ENCODE measurements at regions not wholly inside any gene's neighbourhood (a gene's known extent, or its start where the extent isn't known, plus 50 kb on each side); places are given as distances from the start of the nearest gene placed in this dataset.

GRCh38 chr15:39211108-39211979 is 369.5 kb upstream of the THBS1 start (continued):
- TF ChIP-seq, protein P1, sequence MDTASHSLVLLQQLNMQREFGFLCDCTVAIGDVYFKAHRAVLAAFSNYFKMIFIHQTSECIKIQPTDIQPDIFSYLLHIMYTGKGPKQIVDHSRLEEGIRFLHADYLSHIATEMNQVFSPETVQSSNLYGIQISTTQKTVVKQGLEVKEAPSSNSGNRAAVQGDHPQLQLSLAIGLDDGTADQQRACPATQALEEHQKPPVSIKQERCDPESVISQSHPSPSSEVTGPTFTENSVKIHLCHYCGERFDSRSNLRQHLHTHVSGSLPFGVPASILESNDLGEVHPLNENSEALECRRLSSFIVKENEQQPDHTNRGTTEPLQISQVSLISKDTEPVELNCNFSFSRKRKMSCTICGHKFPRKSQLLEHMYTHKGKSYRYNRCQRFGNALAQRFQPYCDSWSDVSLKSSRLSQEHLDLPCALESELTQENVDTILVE (CRISPR knock-in tag; IDR thresholded peaks at IDR 0.05) = peak; percentile 71; the same call in 1 of the 2 replicates
- TF ChIP-seq HOXD1 (CRISPR knock-in tag; IDR thresholded peaks at IDR 0.05) (peak; percentile 74; the same call in 1 of the 2 replicates), CREB1 (IDR thresholded peaks at IDR 0.05) (no peak), CREB1 (CRISPR knock-in tag; IDR thresholded peaks at IDR 0.05) (peak; percentile 68), ONECUT2 (CRISPR knock-in tag; IDR thresholded peaks at IDR 0.05) (peak; percentile 53; the same call in 1 of the 2 replicates), NR2C2 (CRISPR knock-in tag; IDR thresholded peaks at IDR 0.05; ENCODE audit: borderline replicate concordance) (peak; percentile 46; the same call in 1 of the 2 replicates), ZNF746 (CRISPR knock-in tag; IDR thresholded peaks at IDR 0.05) (no peak), ETV5 (CRISPR knock-in tag; IDR thresholded peaks at IDR 0.05; ENCODE audit: borderline replicate concordance) (peak; percentile 37; the same call in 1 of the 2 replicates), ELF4 (CRISPR knock-in tag; IDR thresholded peaks at IDR 0.05; ENCODE audit: borderline replicate concordance) (no peak), ZNF878 (CRISPR knock-in tag; IDR thresholded peaks at IDR 0.05) (peak; percentile 50; the same call in 1 of the 2 replicates), ZNF282 (IDR thresholded peaks at IDR 0.05; ENCODE audit: partially characterized antibody) (no peak), EP300 (IDR thresholded peaks at IDR 0.05; ENCODE audit: low read depth in 2 of 2, low read length in 2 of 2) (peak in 1 of 2 experiments; percentile 90; a peak in 2 of 4 replicates), EP300 (CRISPR knock-in tag; IDR thresholded peaks at IDR 0.05; ENCODE audit: borderline replicate concordance) (peak; percentile 88; the same call in 1 of the 2 replicates), ZNF550 (CRISPR knock-in tag; IDR thresholded peaks at IDR 0.05; ENCODE audit: borderline replicate concordance) (no peak), HOXA3 (CRISPR knock-in tag; IDR thresholded peaks at IDR 0.05) (peak; percentile 27; the same call in 1 of the 2 replicates), EEA1 (CRISPR knock-in tag; IDR thresholded peaks at IDR 0.05; ENCODE audit: borderline replicate concordance) (no peak), ZNF138 (CRISPR knock-in tag; IDR thresholded peaks at IDR 0.05; ENCODE audit: low read depth) (no peak)
- TF ChIP-seq, protein P2, sequence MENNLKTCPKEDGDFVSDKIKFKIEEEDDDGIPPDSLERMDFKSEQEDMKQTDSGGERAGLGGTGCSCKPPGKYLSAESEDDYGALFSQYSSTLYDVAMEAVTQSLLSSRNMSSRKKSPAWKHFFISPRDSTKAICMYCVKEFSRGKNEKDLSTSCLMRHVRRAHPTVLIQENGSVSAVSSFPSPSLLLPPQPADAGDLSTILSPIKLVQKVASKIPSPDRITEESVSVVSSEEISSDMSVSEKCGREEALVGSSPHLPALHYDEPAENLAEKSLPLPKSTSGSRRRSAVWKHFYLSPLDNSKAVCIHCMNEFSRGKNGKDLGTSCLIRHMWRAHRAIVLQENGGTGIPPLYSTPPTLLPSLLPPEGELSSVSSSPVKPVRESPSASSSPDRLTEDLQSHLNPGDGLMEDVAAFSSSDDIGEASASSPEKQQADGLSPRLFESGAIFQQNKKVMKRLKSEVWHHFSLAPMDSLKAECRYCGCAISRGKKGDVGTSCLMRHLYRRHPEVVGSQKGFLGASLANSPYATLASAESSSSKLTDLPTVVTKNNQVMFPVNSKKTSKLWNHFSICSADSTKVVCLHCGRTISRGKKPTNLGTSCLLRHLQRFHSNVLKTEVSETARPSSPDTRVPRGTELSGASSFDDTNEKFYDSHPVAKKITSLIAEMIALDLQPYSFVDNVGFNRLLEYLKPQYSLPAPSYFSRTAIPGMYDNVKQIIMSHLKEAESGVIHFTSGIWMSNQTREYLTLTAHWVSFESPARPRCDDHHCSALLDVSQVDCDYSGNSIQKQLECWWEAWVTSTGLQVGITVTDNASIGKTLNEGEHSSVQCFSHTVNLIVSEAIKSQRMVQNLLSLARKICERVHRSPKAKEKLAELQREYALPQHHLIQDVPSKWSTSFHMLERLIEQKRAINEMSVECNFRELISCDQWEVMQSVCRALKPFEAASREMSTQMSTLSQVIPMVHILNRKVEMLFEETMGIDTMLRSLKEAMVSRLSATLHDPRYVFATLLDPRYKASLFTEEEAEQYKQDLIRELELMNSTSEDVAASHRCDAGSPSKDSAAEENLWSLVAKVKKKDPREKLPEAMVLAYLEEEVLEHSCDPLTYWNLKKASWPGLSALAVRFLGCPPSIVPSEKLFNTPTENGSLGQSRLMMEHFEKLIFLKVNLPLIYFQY (CRISPR knock-in tag; IDR thresholded peaks at IDR 0.05; ENCODE audit: borderline replicate concordance) = no peak
- TF ChIP-seq, protein P3, sequence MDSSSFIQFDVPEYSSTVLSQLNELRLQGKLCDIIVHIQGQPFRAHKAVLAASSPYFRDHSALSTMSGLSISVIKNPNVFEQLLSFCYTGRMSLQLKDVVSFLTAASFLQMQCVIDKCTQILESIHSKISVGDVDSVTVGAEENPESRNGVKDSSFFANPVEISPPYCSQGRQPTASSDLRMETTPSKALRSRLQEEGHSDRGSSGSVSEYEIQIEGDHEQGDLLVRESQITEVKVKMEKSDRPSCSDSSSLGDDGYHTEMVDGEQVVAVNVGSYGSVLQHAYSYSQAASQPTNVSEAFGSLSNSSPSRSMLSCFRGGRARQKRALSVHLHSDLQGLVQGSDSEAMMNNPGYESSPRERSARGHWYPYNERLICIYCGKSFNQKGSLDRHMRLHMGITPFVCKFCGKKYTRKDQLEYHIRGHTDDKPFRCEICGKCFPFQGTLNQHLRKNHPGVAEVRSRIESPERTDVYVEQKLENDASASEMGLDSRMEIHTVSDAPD (CRISPR knock-in tag; IDR thresholded peaks at IDR 0.05) = peak; percentile 64; the same call in 1 of the 2 replicates
- TF ChIP-seq, protein P4, sequence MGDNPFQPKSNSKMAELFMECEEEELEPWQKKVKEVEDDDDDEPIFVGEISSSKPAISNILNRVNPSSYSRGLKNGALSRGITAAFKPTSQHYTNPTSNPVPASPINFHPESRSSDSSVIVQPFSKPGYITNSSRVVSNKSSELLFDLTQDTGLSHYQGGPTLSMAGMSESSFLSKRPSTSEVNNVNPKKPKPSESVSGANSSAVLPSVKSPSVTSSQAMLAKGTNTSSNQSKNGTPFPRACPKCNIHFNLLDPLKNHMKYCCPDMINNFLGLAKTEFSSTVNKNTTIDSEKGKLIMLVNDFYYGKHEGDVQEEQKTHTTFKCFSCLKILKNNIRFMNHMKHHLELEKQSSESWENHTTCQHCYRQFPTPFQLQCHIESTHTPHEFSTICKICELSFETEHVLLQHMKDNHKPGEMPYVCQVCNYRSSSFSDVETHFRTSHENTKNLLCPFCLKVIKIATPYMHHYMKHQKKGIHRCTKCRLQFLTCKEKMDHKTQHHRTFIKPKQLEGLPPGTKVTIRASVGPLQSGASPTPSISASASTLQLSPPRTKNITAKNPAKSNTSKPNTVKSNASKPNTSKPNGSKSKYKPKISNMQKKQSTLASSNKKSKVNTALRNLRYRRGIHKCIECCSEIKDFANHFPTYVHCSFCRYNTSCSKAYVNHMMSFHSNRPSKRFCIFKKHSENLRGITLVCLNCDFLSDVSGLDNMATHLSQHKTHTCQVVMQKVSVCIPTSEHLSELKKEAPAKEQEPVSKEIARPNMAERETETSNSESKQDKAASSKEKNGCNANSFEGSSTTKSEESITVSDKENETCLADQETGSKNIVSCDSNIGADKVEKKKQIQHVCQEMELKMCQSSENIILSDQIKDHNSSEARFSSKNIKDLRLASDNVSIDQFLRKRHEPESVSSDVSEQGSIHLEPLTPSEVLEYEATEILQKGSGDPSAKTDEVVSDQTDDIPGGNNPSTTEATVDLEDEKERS (CRISPR knock-in tag; IDR thresholded peaks at IDR 0.05) = peak; percentile 73; the same call in 1 of the 2 replicates
